H1 (cell line): ENCODE measurements at regions not wholly inside any gene's neighbourhood (a gene's known extent, or its start where the extent isn't known, plus 50 kb on each side); places are given as distances from the start of the nearest gene placed in this dataset.
"Not testable (repeated sequence)": the region's sequence is repeated elsewhere in the genome, so short reads cannot be mapped to it uniquely, and the experiment has no call there.

Experiments
- CTCF ChIA-PET: fragments of 300-600 bp; sonication (Branson Sonifier 250); formaldehyde crosslinking; loops from one replicate; lab custom pipeline; 2021; ENCODE audit not compliant: partially characterized antibody; lab: Charles Lee
- POLR2A ChIA-PET: fragments of 300-600 bp; sonication (Branson Sonifier 250); formaldehyde crosslinking; loops from one replicate; lab custom pipeline; 2021; ENCODE audit warnings: inconsistent platforms; ENCODE audit not compliant: partially characterized antibody; lab: Charles Lee
- DNase-seq, 2 experiments: peaks; one replicate each; pipeline versions ENCODE4 v3.0.0 to v3.0.0-alpha.2; 2010 to 2022; ENCODE audit warnings: low spot score in 2 of 2, low read depth in 1 of 2, mixed read lengths in 1 of 2
- FAIRE-seq: peaks from 2 replicates; lab custom pipeline; 2011; peaks lifted over from hg19 to GRCh38; lab: Jason Lieb, UNC
- H2AFZ ChIP-seq: 2 replicates; pipeline ENCODE4 v1.8.1; 2012; ENCODE audit warnings: low read length, inconsistent platforms
- H2AK5ac ChIP-seq: 2 replicates; pipeline ENCODE4 v1.6.1; 2013; ENCODE audit warnings: low read depth, low read length
- H2BK120ac ChIP-seq: replicated peaks from 2 replicates; pipeline ENCODE3; 2013; ENCODE audit warnings: low read depth, low read length, inconsistent platforms
- H2BK12ac ChIP-seq: 2 replicates; pipeline ENCODE4 v1.6.1; 2013; ENCODE audit warnings: low read depth, low read length
- H2BK15ac ChIP-seq: 2 replicates; pipeline ENCODE4 v1.6.1; 2013; ENCODE audit warnings: low read length
- H2BK20ac ChIP-seq: 2 replicates; pipeline ENCODE4 v1.6.1; 2013; ENCODE audit warnings: low read length
- H2BK5ac ChIP-seq: 2 replicates; pipeline ENCODE4 v1.6.1; 2013; ENCODE audit warnings: low read depth, low read length
- H3K14ac ChIP-seq: 2 replicates; pipeline ENCODE4 v1.6.1; 2013; ENCODE audit warnings: inconsistent platforms; ENCODE audit not compliant: insufficient read length
- H3K18ac ChIP-seq: 2 replicates; pipeline ENCODE4 v1.6.1; 2013; ENCODE audit warnings: low read length; ENCODE audit errors: extremely low read depth
- H3K23ac ChIP-seq: 2 replicates; pipeline ENCODE4 v1.6.1; 2013; ENCODE audit warnings: inconsistent platforms; ENCODE audit not compliant: insufficient read length
- H3K23me2 ChIP-seq: 2 replicates; pipeline ENCODE4 v1.6.1; 2013; ENCODE audit warnings: low read depth, low read length
- H3K27ac ChIP-seq: 2 replicates; pipeline ENCODE4 v1.6.1; 2011; ENCODE audit warnings: low read depth, low read length, inconsistent platforms
- H3K27me3 ChIP-seq, 4 experiments: replicated peaks in 1 of 4; 1 replicate in 1 of 4; 2 replicates in 3 of 4; pipeline versions ENCODE4 v1.6.1 to v1.8.1; 2011 to 2013; ENCODE audit warnings: low read length in 3 of 4, mild to moderate bottlenecking in 3 of 4, inconsistent platforms in 2 of 4, mixed read lengths in 2 of 4, moderate library complexity in 1 of 4; ENCODE audit not compliant: control insufficient read depth in 3 of 4, insufficient read depth in 3 of 4; ENCODE audit errors: extremely low read depth in 1 of 4
- H3K36me3 ChIP-seq, 4 experiments: 2 replicates each; pipeline versions ENCODE4 v1.6.1 to v1.8.1; 2011 to 2013; ENCODE audit warnings: mild to moderate bottlenecking in 4 of 4, low read length in 3 of 4, moderate library complexity in 2 of 4, control low read depth in 1 of 4, inconsistent platforms in 1 of 4; ENCODE audit not compliant: insufficient read depth in 4 of 4, control insufficient read depth in 2 of 4
- H3K4ac ChIP-seq: replicated peaks from 2 replicates; pipeline ENCODE3; 2013; ENCODE audit warnings: low read length, low read depth, mixed read lengths, inconsistent platforms; ENCODE audit not compliant: insufficient read length
- H3K4me1 ChIP-seq, 4 experiments: replicated peaks in 1 of 4; 1 replicate in 1 of 4; 2 replicates in 3 of 4; pipeline versions ENCODE4 v1.6.1 to v1.8.1; 2011 to 2013; ENCODE audit warnings: low read length in 3 of 4, inconsistent platforms in 2 of 4, mixed read lengths in 1 of 4; ENCODE audit not compliant: insufficient read depth in 4 of 4, control insufficient read depth in 3 of 4
- H3K4me2 ChIP-seq, 2 experiments: 2 replicates each; pipeline versions ENCODE4 v1.6.1 to v1.8.1; 2011 to 2013; ENCODE audit warnings: low read depth in 2 of 2, low read length in 2 of 2, control low read depth in 1 of 2, inconsistent platforms in 1 of 2, mild to moderate bottlenecking in 1 of 2; ENCODE audit not compliant: insufficient read depth in 1 of 2
- H3K4me3 ChIP-seq, 4 experiments: fragments of 200-600, 300-600 bp in 1 of 4; sonication (generic), shearing (Covaris generic), sonication (Bioruptor Twin) in 1 of 4; 2 replicates each; pipeline versions ENCODE4 v1.5.1 to v1.8.1; 2011 to 2016; ENCODE audit warnings: low read length in 4 of 4, low read depth in 3 of 4, control low read depth in 2 of 4, inconsistent platforms in 2 of 4, mild to moderate bottlenecking in 2 of 4, mixed read lengths in 1 of 4, moderate library complexity in 1 of 4; ENCODE audit not compliant: insufficient read depth in 2 of 4; ENCODE audit errors: extremely low read depth in 1 of 4
- H3K56ac ChIP-seq: replicated peaks from 2 replicates; pipeline ENCODE3; 2013; ENCODE audit warnings: low read depth, mild to moderate bottlenecking, mixed read lengths, low read length, inconsistent platforms; ENCODE audit not compliant: insufficient read length
- H3K79me1 ChIP-seq: 2 replicates; pipeline ENCODE4 v1.6.1; 2013; ENCODE audit warnings: low read depth, low read length, control low read depth
- H3K79me2 ChIP-seq, 2 experiments: 2 replicates each; pipeline versions ENCODE4 v1.6.1 to v1.8.1; 2012 to 2013; ENCODE audit warnings: low read length in 2 of 2, mild to moderate bottlenecking in 2 of 2, inconsistent platforms in 1 of 2; ENCODE audit not compliant: insufficient read depth in 2 of 2, control insufficient read depth in 1 of 2
- H3K9ac ChIP-seq, 4 experiments: replicated peaks in 1 of 4; 1 replicate in 1 of 4; 2 replicates in 3 of 4; pipeline versions ENCODE4 v1.6.1 to v1.8.1; 2011 to 2013; ENCODE audit warnings: low read depth in 3 of 4, low read length in 3 of 4, control low read depth in 2 of 4, mild to moderate bottlenecking in 2 of 4, moderate library complexity in 2 of 4, inconsistent platforms in 1 of 4; ENCODE audit errors: extremely low read depth in 1 of 4
- H3K9me3 ChIP-seq, 2 experiments: 2 replicates each; pipeline versions ENCODE4 v1.6.1 to v1.8.1; 2012 to 2013; ENCODE audit warnings: mild to moderate bottlenecking in 2 of 2, moderate library complexity in 2 of 2, control low read depth in 1 of 2, inconsistent platforms in 1 of 2, low read depth in 1 of 2, low read length in 1 of 2, mixed read lengths in 1 of 2; ENCODE audit not compliant: insufficient read depth in 2 of 2
- H4K20me1 ChIP-seq, 2 experiments: replicated peaks in 1 of 2; 2 replicates each; pipeline versions ENCODE3 to v1.8.1; 2011 to 2013; ENCODE audit warnings: inconsistent platforms in 2 of 2, low read length in 2 of 2, mild to moderate bottlenecking in 1 of 2; ENCODE audit not compliant: insufficient read depth in 2 of 2, control insufficient read depth in 1 of 2
- H4K5ac ChIP-seq: 2 replicates; pipeline ENCODE4 v1.6.1; 2013; ENCODE audit warnings: low read length, low read depth, mixed read lengths, inconsistent platforms; ENCODE audit not compliant: insufficient read length
- H4K8ac ChIP-seq: 2 replicates; pipeline ENCODE4 v1.8.0; 2013; ENCODE audit warnings: mild to moderate bottlenecking, moderate library complexity, low read length, inconsistent platforms; ENCODE audit not compliant: insufficient read depth; ENCODE audit errors: extremely low read depth
- H4K91ac ChIP-seq: replicated peaks from 2 replicates; pipeline ENCODE3; 2013; ENCODE audit warnings: low read length, mixed read lengths, inconsistent platforms; ENCODE audit not compliant: insufficient read length
- WGBS, 2 experiments: shearing (Covaris generic) in 1 of 2; methylation state at CpG; one replicate each; pipeline versions ENCODE4 v1.1.6 to v1.1.7; 2013 to 2015; ENCODE audit warnings: low lambda C conversion rate in 2 of 2, mixed read lengths in 2 of 2, inconsistent platforms in 1 of 2, low coverage in 1 of 2, missing lambda C conversion rate in 1 of 2; ENCODE audit not compliant: insufficient replicate concordance in 2 of 2, insufficient coverage in 1 of 2, insufficient read length in 1 of 2; ENCODE audit errors: extremely low coverage in 1 of 2, missing lambda C conversion rate in 1 of 2; 5-methylcytosine and 5-hydroxymethylcytosine counted together

DNA sequence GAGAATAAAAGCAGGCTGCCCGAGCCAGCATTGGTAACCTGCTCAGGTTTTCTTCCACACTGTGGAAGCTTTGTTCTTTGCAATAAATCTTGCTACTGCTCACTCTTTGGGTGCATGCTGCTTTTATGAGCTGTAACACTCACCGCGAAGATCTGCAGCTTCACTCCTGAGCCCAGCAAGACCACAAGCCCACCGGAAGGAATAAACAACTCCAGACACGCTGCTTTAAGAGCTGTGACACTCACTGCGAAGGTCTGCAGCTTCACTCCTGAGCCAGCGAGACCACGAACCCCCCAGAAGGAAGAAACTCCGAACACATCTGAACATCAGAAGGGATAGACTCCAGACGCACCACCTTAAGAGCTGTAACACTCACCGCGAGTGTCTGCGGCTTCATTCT, 60.4 kb upstream of the CAPRIN1 start:
- H2BK15ac ChIP-seq, H2BK5ac ChIP-seq, H3K9ac ChIP-seq, H3K4ac ChIP-seq, H3K23ac ChIP-seq, H3K18ac ChIP-seq, H2BK20ac ChIP-seq, H4K20me1 ChIP-seq, H3K27me3 ChIP-seq, H3K14ac ChIP-seq, H3K23me2 ChIP-seq, H3K56ac ChIP-seq, H3K27ac ChIP-seq, H3K9me3 ChIP-seq, H2BK120ac ChIP-seq, H4K8ac ChIP-seq, H4K91ac ChIP-seq, FAIRE-seq, H3K79me2 ChIP-seq, H2AK5ac ChIP-seq, POLR2A ChIA-PET, H3K36me3 ChIP-seq, DNase-seq, H3K79me1 ChIP-seq, H2AFZ ChIP-seq, H2BK12ac ChIP-seq, H3K4me3 ChIP-seq, H4K5ac ChIP-seq, H3K4me1 ChIP-seq, H3K4me2 ChIP-seq: not testable (repeated sequence)
- CTCF ChIA-PET, result interaction anchor here (1.3 to 7.0 kb wide), 3 partner anchors 10 to 183 kb away, joined by 3 to 51 read pairs (median 8); no protein-coding TSS in a partner anchor
- WGBS, 2 experiments, result 87% methylated on average over 12 of the region's 13 CpGs; no CpG with 5 or more reads in 1 of the 2 experiments

DNA sequence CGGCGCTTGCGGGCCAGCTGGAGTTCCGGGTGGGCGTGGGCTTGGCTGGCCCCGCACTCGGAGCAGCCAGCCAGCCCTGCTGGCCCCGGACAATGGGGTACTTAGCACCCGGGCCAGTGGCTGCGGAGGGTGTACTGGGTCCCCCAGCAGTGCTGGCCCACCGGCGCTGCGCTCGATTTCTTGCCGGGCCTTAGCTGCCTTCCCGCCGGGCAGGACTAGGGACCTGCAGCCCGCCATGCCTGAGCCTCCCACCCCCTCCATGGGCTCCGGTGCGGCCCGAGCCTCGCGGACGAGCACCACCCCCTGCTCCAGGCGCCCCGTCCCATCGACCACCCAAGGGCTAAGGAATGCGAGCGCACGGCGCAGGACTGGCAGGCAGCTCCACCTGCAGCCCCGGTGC, 61.4 kb upstream of the CAPRIN1 start:
- H3K27me3 ChIP-seq, H2BK15ac ChIP-seq, H3K23ac ChIP-seq, H2AFZ ChIP-seq, DNase-seq, H3K4me3 ChIP-seq, POLR2A ChIA-PET, H4K20me1 ChIP-seq, H3K18ac ChIP-seq, H3K4ac ChIP-seq, H2BK12ac ChIP-seq, H3K79me2 ChIP-seq, H4K5ac ChIP-seq, H3K4me1 ChIP-seq, H2BK120ac ChIP-seq, H2BK20ac ChIP-seq, H3K27ac ChIP-seq, H2AK5ac ChIP-seq, H3K9ac ChIP-seq, H4K8ac ChIP-seq, FAIRE-seq, H3K9me3 ChIP-seq, H3K56ac ChIP-seq, H3K79me1 ChIP-seq, H3K36me3 ChIP-seq, H3K4me2 ChIP-seq, H3K14ac ChIP-seq, H2BK5ac ChIP-seq, H3K23me2 ChIP-seq, H4K91ac ChIP-seq: not testable (repeated sequence)
- CTCF ChIA-PET, result interaction anchor here (0.8 to 7.0 kb wide), 8 partner anchors 8 to 182 kb away, joined by 3 to 51 read pairs (median 18); no protein-coding TSS in a partner anchor
- WGBS, 2 experiments, result 87% methylated on average over 19 of the region's 32 CpGs; no CpG with 5 or more reads in 1 of the 2 experiments
